HEK293 (cell line): ENCODE measurements at regions not wholly inside any gene's neighbourhood (a gene's known extent, or its start where the extent isn't known, plus 50 kb on each side); places are given as distances from the start of the nearest gene placed in this dataset.

Source experiments
- YY1 ChIP-seq: fragments of 450-650 bp; formaldehyde crosslinking; IDR thresholded peaks from 2 replicates; pipeline ENCODE4 v1.5.1; 2018; ENCODE audit warnings: missing biosample characterization, missing genetic modification characterization
- ZBTB8A ChIP-seq: fragments of 450-650 bp; formaldehyde crosslinking; IDR thresholded peaks from 2 replicates; pipeline ENCODE4 v1.5.1; 2016; ENCODE audit warnings: missing biosample characterization, missing genetic modification characterization
- ZNF274 ChIP-seq, 2 experiments: fragments of 200-500 bp in 1 of 2; fragments of 450-650 bp in 1 of 2; sonication (Bioruptor generic) in 1 of 2; formaldehyde crosslinking in 1 of 2; IDR thresholded peaks; 2 replicates each; pipeline versions ENCODE4 v1.5.1 to v1.6.1; 2014 to 2016; ENCODE audit warnings: borderline replicate concordance in 1 of 2, inconsistent platforms in 1 of 2, low read length in 1 of 2, missing biosample characterization in 1 of 2, missing genetic modification characterization in 1 of 2
- ZNF350 ChIP-seq: fragments of 450-650 bp; formaldehyde crosslinking; IDR thresholded peaks from 2 replicates; pipeline ENCODE4 v1.5.0; 2017; ENCODE audit warnings: missing biosample characterization, mild to moderate bottlenecking, missing genetic modification characterization
- ZNF561 ChIP-seq: fragments of 450-650 bp; IDR thresholded peaks from 2 replicates; pipeline ENCODE4 v1.5.1; 2018; ENCODE audit warnings: missing biosample characterization, missing genetic modification characterization, borderline replicate concordance
- ZNF623 ChIP-seq: fragments of 450-650 bp; formaldehyde crosslinking; IDR thresholded peaks from 2 replicates; pipeline ENCODE4 v1.5.1; 2016; ENCODE audit warnings: missing biosample characterization, missing genetic modification characterization
- TF ChIP-seq, protein P1 (sequence below): fragments of 450-650 bp; formaldehyde crosslinking; IDR thresholded peaks from 2 replicates; pipeline ENCODE4 v1.5.1; 2016; ENCODE audit warnings: missing biosample characterization, missing genetic modification characterization
- TF ChIP-seq, protein P2 (sequence below): fragments of 450-650 bp; formaldehyde crosslinking; IDR thresholded peaks from 2 replicates; pipeline ENCODE4 v1.5.1; 2016; ENCODE audit warnings: missing biosample characterization, missing genetic modification characterization

DNA sequence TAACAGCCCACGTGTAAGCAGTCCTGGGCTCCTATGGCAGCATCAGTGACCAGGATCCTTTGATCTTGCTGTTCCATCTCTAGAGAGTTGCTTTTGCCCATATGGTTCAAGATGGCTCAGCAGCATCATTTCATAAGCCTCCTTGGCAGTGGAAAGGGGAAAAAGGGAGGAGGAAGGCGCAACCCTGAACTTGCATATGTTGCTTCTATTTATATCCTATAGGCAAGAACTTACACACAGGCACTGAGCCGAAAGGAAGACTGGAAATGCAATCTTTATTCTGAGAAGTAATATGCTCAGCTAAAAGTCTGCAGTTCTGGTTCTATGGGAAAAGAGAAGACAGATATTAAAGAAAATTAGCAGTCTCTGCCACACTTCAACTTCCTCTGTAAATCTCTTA lies 167.7 kb upstream of the PLXNC1 start:
- TF ChIP-seq, protein P1, sequence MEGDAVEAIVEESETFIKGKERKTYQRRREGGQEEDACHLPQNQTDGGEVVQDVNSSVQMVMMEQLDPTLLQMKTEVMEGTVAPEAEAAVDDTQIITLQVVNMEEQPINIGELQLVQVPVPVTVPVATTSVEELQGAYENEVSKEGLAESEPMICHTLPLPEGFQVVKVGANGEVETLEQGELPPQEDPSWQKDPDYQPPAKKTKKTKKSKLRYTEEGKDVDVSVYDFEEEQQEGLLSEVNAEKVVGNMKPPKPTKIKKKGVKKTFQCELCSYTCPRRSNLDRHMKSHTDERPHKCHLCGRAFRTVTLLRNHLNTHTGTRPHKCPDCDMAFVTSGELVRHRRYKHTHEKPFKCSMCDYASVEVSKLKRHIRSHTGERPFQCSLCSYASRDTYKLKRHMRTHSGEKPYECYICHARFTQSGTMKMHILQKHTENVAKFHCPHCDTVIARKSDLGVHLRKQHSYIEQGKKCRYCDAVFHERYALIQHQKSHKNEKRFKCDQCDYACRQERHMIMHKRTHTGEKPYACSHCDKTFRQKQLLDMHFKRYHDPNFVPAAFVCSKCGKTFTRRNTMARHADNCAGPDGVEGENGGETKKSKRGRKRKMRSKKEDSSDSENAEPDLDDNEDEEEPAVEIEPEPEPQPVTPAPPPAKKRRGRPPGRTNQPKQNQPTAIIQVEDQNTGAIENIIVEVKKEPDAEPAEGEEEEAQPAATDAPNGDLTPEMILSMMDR (tag by site-specific recombination) = no peak
- no peak for TF ChIP-seq ZNF350 (tag by site-specific recombination)
- TF ChIP-seq, protein P2, sequence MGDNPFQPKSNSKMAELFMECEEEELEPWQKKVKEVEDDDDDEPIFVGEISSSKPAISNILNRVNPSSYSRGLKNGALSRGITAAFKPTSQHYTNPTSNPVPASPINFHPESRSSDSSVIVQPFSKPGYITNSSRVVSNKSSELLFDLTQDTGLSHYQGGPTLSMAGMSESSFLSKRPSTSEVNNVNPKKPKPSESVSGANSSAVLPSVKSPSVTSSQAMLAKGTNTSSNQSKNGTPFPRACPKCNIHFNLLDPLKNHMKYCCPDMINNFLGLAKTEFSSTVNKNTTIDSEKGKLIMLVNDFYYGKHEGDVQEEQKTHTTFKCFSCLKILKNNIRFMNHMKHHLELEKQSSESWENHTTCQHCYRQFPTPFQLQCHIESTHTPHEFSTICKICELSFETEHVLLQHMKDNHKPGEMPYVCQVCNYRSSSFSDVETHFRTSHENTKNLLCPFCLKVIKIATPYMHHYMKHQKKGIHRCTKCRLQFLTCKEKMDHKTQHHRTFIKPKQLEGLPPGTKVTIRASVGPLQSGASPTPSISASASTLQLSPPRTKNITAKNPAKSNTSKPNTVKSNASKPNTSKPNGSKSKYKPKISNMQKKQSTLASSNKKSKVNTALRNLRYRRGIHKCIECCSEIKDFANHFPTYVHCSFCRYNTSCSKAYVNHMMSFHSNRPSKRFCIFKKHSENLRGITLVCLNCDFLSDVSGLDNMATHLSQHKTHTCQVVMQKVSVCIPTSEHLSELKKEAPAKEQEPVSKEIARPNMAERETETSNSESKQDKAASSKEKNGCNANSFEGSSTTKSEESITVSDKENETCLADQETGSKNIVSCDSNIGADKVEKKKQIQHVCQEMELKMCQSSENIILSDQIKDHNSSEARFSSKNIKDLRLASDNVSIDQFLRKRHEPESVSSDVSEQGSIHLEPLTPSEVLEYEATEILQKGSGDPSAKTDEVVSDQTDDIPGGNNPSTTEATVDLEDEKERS (tag by site-specific recombination) = no peak
- no peak for TF ChIP-seq ZBTB8A
- TF ChIP-seq ZNF561 = no peak
- TF ChIP-seq YY1 (tag by site-specific recombination) = no peak
- no peak for TF ChIP-seq ZNF623 (tag by site-specific recombination)
- TF ChIP-seq ZNF274 (IDR thresholded peaks at IDR 0.05; ENCODE audit: low read length) = no peak
- TF ChIP-seq ZNF274 (tag by site-specific recombination; IDR thresholded peaks at IDR 0.05; ENCODE audit: borderline replicate concordance) = no peak
